ENCODE measurements at regions not wholly inside any gene's neighbourhood (a gene's known extent, or its start where the extent isn't known, plus 50 kb on each side); places are given as distances from the start of the nearest gene placed in this dataset.

GRCh38 chr13:106362707-106363106, 172.8 kb downstream of the EFNB2 start:
- no peak for DNase-seq (ENCODE audit: low spot score in 2 of 2)
- intact Hi-C loops (cut with DNase I; ENCODE audit: low total_unique reads), result no loop called here
- no peak for TF ChIP-seq CTCF (IDR thresholded peaks at IDR 0.05)
- no peak for TF ChIP-seq POLR2A (IDR thresholded peaks at IDR 0.05)
- 58 to 61% methylated on average over 5 of the region's 5 CpGs for WGBS, 2 donors
- H3K4me3 ChIP-seq (ENCODE audit: low read depth, poor library complexity, severe bottlenecking), result no peak overlapping the region

- no peak for DNase-seq (ENCODE audit: low spot score in 2 of 2)
- H3K4me3 ChIP-seq (ENCODE audit: low read depth, poor library complexity, severe bottlenecking), result no peak overlapping the region
- intact Hi-C loops (cut with DNase I; ENCODE audit: low total_unique reads), result no loop called here
- no peak for TF ChIP-seq POLR2A (IDR thresholded peaks at IDR 0.05)
- no peak for TF ChIP-seq CTCF (IDR thresholded peaks at IDR 0.05)
- 71 to 77% methylated on average over 2 of the region's 2 CpGs for WGBS, 2 donors
These were observed 173.8 kb downstream of the EFNB2 start for GRCh38 chr13:106361621-106362020.

DNA sequence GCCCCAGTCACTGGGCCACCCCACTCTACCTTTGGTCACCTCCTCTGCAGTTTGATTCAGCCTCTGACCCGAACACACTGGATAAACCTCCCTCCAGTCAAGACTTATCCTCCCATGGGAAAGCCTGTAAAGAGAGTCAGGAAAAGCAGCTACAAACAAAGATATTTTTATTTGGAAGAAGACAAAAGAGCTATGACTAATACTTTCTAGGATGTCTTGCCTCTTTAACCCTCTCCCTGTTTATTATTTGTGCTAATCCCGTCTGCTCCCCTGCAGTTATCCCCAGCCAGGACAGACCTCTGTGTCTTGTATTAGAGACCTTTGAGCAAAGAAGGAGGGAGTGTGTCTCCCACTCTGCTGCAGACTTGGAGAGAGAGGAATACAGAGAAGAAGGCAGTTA, 178.3 kb downstream of the EFNB2 start:
- no peak for TF ChIP-seq CTCF (IDR thresholded peaks at IDR 0.05)
- no peak for TF ChIP-seq POLR2A (IDR thresholded peaks at IDR 0.05)
- 24 to 29% methylated on average over 2 of the region's 2 CpGs for WGBS, 2 donors
- no peak overlapping the region for H3K4me3 ChIP-seq (ENCODE audit: low read depth, poor library complexity, severe bottlenecking)
- DNase-seq (ENCODE audit: low spot score in 2 of 2), result no peak
- intact Hi-C loops (cut with DNase I; ENCODE audit: low total_unique reads), result no loop called here

GRCh38 chr13:106355866-106356265, 179.6 kb downstream of the EFNB2 start:
- TF ChIP-seq POLR2A (IDR thresholded peaks at IDR 0.05) (no peak), CTCF (IDR thresholded peaks at IDR 0.05) (no peak)
- intact Hi-C loops (cut with DNase I; ENCODE audit: low total_unique reads), result no loop called here
- WGBS, 2 donors, result 91 to 92% methylated on average over 6 of the region's 6 CpGs
- H3K4me3 ChIP-seq (ENCODE audit: low read depth, poor library complexity, severe bottlenecking), result no peak overlapping the region
- DNase-seq (ENCODE audit: low spot score in 2 of 2), result no peak

- intact Hi-C loops (cut with DNase I; ENCODE audit: low total_unique reads), result no loop called here
- H3K4me3 ChIP-seq (ENCODE audit: low read depth, poor library complexity, severe bottlenecking), result no peak overlapping the region
- WGBS, 2 donors, result 88 to 89% methylated on average over 3 of the region's 3 CpGs
- no peak for DNase-seq (ENCODE audit: low spot score in 2 of 2)
- no peak for TF ChIP-seq CTCF (IDR thresholded peaks at IDR 0.05)
- no peak for TF ChIP-seq POLR2A (IDR thresholded peaks at IDR 0.05)
These were observed 180.5 kb downstream of the EFNB2 start for GRCh38 chr13:106354961-106355360.

- no peak overlapping the region for H3K4me3 ChIP-seq (ENCODE audit: low read depth, poor library complexity, severe bottlenecking)
- no peak for DNase-seq (ENCODE audit: low spot score in 2 of 2)
- TF ChIP-seq POLR2A (IDR thresholded peaks at IDR 0.05), result no peak
- no peak for TF ChIP-seq CTCF (IDR thresholded peaks at IDR 0.05)
- intact Hi-C loops (cut with DNase I; ENCODE audit: low total_unique reads), result no loop called here
These were observed 182.6 kb downstream of the EFNB2 start for GRCh38 chr13:106352850-106353249.

All from lower leg skin (tissue), 4 donors.